Naive thymus-derived CD8-positive, alpha-beta T cell (primary cell): ENCODE measurements at regions not wholly inside any gene's neighbourhood (a gene's known extent, or its start where the extent isn't known, plus 50 kb on each side); places are given as distances from the start of the nearest gene placed in this dataset.
A peak's percentile ranks its signal among the peaks of the same experiment; 100 is the strongest.
"Not testable (repeated sequence)": the region's sequence is repeated elsewhere in the genome, so short reads cannot be mapped to it uniquely, and the experiment has no call there.

Experiments
- ATAC-seq, 2 donors: fragments of 150-1000 bp; cut with Tn5 transposase in 1 of 2; sonication (Bioruptor Pico), chemical (Tn5 transposase) in 1 of 2; 1 replicate in 1 of 2; 2 replicates in 1 of 2; pipeline ENCODE4 v1.10.0; 2021; ENCODE audit warnings: mild to moderate bottlenecking in 2 of 2, moderate library complexity in 2 of 2
- POLR2A ChIA-PET: fragments of 350-600 bp; sonication (Branson Sonifier 250); formaldehyde crosslinking; loops from one replicate; lab custom pipeline; 2021; ENCODE audit warnings: antibody characterized with exemption; lab: Charles Lee
- DNase-seq, 10 donors: peaks; one replicate each; pipeline versions ENCODE4 v3.0.0 to v3.0.0-alpha.2; 2020 to 2022
- H3K27ac Mint-ChIP-seq, 10 donors: one replicate each; pipeline ENCODE4 v1.8.0; 2020 to 2022; ENCODE audit warnings: mild to moderate bottlenecking in 10 of 10, mixed read lengths in 10 of 10, moderate library complexity in 4 of 10, inconsistent platforms in 1 of 10
- H3K27me3 Mint-ChIP-seq, 5 donors: one replicate each; pipeline ENCODE4 v1.8.0; 2021 to 2022; ENCODE audit warnings: mixed read lengths in 5 of 5
- H3K36me3 Mint-ChIP-seq, 3 donors: one replicate each; pipeline ENCODE4 v1.8.0; 2020 to 2022; ENCODE audit warnings: mixed read lengths in 3 of 3, mild to moderate bottlenecking in 2 of 3, inconsistent platforms in 1 of 3
- H3K4me1 Mint-ChIP-seq, 4 donors: one replicate each; pipeline ENCODE4 v1.8.0; 2021 to 2022; ENCODE audit warnings: mixed read lengths in 4 of 4
- H3K4me3 Mint-ChIP-seq, 10 donors: one replicate each; pipeline ENCODE4 v1.8.0; 2020 to 2022; ENCODE audit warnings: mild to moderate bottlenecking in 10 of 10, mixed read lengths in 10 of 10, moderate library complexity in 6 of 10, inconsistent platforms in 1 of 10
- H3K9me3 Mint-ChIP-seq, 9 donors: one replicate each; pipeline ENCODE4 v1.8.0; 2020 to 2022; ENCODE audit warnings: mixed read lengths in 9 of 9, mild to moderate bottlenecking in 3 of 9, inconsistent platforms in 1 of 9, moderate library complexity in 1 of 9

DNA sequence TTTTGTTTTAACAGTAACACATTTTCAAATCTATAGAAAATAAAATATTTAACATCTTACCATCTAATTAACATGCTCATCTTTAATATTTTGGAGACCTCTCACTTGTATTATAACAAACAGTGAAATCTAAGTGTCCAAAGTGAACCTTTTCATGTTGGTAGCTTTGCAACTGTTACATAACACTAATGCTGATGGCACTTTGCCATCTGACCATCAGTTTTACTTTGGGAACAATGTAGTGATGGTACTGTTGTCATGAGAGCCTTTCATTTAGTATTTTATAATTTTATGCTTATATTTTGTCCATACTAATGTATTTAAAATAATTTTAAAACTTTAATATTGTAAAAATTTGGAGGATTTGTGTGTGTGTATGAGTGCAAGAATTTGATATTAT, 1017.0 kb upstream of the KCND2 start:
- DNase-seq (no peak), ATAC-seq (no peak)
- H3K27me3 Mint-ChIP-seq: no peaks in the 10 kb centered on the region
- H3K27ac Mint-ChIP-seq: no peak overlapping the region
- H3K4me1 Mint-ChIP-seq: no peaks in the 10 kb centered on the region
- POLR2A ChIA-PET: no interaction called here
- no peak overlapping the region for H3K4me3 Mint-ChIP-seq
- no peaks in the 10 kb centered on the region for H3K36me3 Mint-ChIP-seq
- H3K9me3 Mint-ChIP-seq: peaks cover 0 to 5% (median 0%) of the 10 kb centered on the region in 9 donors

DNA sequence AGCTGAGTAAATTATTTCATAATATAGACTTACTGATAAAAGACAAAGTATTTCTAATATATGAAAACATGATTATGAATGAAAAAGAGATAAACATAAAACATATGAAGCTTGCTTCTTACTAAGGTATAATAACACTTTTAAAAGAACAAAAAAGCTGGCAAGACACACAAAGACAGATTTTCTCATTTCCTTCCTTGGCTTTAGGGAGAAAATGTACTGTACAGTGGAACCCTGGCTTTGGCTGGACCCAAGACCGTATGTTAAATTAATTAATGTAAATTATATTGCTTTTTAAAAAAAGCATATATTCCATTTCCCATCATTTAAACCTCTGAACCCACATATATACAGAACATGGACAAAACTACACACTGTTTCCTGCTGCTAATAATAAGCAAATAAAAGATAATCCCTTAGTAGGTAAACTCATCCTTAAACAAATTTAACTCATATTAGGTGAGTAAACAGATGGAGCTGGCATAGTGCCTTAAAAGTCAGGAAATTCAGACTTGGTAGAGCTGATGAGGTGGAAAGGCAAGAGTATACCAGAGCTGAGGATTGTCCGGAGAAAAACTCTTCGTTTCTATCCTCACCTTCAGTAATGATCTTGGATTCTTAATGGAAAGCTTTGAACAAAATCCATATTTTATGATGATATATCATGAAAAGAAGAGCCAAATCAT, 1016.4 kb upstream of the KCND2 start:
- no peak for ATAC-seq
- Mint-ChIP-seq H3K27me3 (no peaks in the 10 kb centered on the region), H3K36me3 (no peaks in the 10 kb centered on the region), H3K4me1 (no peaks in the 10 kb centered on the region), H3K9me3 (peaks cover 0 to 5% (median 0%) of the 10 kb centered on the region in 9 donors), H3K4me3 (no peak overlapping the region), H3K27ac (no peak overlapping the region)
- POLR2A ChIA-PET: no interaction called here
- DNase-seq: no peak

GRCh38 chr7:119266790-119267189, 1006.2 kb upstream of the KCND2 start:
- ATAC-seq, H3K36me3 Mint-ChIP-seq, DNase-seq, POLR2A ChIA-PET, H3K27ac Mint-ChIP-seq, H3K4me3 Mint-ChIP-seq, H3K27me3 Mint-ChIP-seq, H3K4me1 Mint-ChIP-seq: not testable (repeated sequence)
- H3K9me3 Mint-ChIP-seq: peaks cover 0 to 30% (median 7%) of the 10 kb centered on the region in 9 donors

DNA sequence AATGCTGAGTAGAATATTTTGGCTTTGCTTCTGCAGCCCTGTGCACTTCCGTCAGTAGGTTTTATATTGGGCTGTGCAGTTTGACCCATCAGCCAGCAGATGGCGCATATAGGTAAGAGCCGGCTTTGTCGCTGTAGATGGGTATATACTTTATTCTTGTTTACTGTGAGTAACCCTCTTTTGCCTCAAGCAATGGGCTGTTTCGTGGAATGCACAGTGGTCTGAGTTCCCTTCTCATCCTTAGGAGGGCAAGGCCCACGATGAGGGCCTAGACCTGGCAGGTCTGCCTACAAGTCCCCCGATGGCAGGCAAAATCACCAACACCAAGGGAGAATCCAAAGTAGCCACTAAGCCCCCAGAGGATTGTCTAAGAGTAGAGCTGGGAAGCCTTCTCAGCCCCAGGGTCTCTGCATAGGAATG, 1002.9 kb upstream of the KCND2 start:
- no peak for ATAC-seq
- Mint-ChIP-seq H3K27me3 (no peaks in the 10 kb centered on the region), H3K4me1 (no peaks in the 10 kb centered on the region), H3K27ac (no peak overlapping the region), H3K36me3 (no peaks in the 10 kb centered on the region), H3K4me3 (no peak overlapping the region), H3K9me3 (peaks cover 0 to 19% (median 3%) of the 10 kb centered on the region in 9 donors)
- DNase-seq: peak in 2 of 10 donors; percentile 1 to 14
- POLR2A ChIA-PET: no interaction called here

GRCh38 chr7:119270644-119271043, 1002.3 kb upstream of the KCND2 start:
- Mint-ChIP-seq H3K9me3 (peaks cover 0 to 19% (median 3%) of the 10 kb centered on the region in 9 donors), H3K4me3 (no peak overlapping the region), H3K36me3 (no peaks in the 10 kb centered on the region), H3K27me3 (no peaks in the 10 kb centered on the region), H3K4me1 (no peaks in the 10 kb centered on the region), H3K27ac (no peak overlapping the region)
- POLR2A ChIA-PET: no interaction called here
- no peak for DNase-seq
- no peak for ATAC-seq

DNA sequence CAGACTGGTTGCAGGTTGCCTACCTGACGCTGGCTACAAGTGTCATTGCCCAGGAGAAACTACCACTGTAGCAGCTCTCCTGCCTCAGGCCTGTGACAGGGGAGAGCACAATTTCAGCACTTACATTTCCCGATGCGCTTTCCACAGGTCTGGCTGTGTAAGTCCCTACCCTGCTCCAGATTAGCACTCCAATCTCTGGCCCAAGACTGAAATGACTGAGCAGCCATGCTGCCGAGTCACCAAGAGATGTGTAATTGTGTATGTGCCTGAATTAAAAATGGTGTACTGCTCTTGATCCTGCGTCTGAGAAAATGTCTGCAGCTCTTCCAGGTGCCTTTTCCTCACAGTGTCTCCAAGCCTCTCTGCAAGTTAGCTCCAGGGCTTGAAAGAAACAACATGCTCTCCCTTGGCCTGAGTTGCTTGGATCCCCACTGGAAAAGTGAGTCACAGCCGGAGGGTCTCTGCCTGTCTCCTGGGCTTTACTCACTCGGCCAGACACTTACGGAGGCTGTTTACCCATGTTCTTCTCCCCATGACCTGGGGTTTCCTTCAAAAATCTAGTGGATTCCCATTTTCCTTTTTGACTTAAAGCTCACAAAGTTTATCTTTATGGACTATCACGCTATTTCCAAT, 1001.7 kb upstream of the KCND2 start:
- no peaks in the 10 kb centered on the region for H3K27me3 Mint-ChIP-seq
- H3K27ac Mint-ChIP-seq: no peak overlapping the region
- H3K9me3 Mint-ChIP-seq: peaks cover 0 to 19% (median 2%) of the 10 kb centered on the region in 9 donors
- no peak for ATAC-seq
- H3K4me3 Mint-ChIP-seq: no peak overlapping the region
- DNase-seq: no peak
- no peaks in the 10 kb centered on the region for H3K36me3 Mint-ChIP-seq
- POLR2A ChIA-PET: no interaction called here
- H3K4me1 Mint-ChIP-seq: no peaks in the 10 kb centered on the region

DNA sequence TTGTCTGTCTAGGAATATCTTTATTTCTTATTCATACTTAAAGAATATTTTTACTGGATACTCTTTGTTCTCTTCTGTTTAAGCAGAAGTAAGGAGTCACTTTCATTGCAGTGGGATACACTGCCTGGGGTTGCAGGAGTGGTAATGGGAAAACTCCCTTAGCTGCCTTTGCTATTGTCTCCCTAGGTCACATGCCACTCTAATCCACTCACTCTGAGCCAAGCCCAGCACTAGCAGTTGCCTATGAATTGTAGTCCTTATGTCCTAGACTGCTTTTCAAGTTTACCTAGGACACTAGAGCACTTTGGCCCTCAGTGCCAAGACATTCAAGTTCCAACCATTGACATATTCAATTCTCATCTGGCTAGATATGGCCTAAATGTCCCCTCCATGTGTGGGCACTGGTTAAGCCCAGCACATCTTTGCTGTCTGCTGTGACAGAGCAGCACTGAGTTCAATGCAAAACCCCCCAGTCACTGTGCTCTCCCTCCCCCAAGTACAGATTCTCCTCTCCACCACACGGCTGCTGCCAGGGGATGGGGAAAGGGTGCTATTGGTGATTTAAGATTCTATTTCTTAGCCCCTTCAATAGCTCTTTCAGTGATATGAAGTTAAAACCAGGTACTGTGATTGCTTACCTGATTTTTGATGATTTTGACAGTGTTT, 991.7 kb upstream of the KCND2 start:
- Mint-ChIP-seq H3K36me3 (no peaks in the 10 kb centered on the region), H3K4me3 (no peak overlapping the region), H3K4me1 (no peaks in the 10 kb centered on the region), H3K9me3 (peaks cover 0 to 28% (median 3%) of the 10 kb centered on the region in 9 donors), H3K27ac (no peak overlapping the region), H3K27me3 (no peaks in the 10 kb centered on the region)
- no peak for ATAC-seq
- no peak for DNase-seq
- POLR2A ChIA-PET: no interaction called here

DNA sequence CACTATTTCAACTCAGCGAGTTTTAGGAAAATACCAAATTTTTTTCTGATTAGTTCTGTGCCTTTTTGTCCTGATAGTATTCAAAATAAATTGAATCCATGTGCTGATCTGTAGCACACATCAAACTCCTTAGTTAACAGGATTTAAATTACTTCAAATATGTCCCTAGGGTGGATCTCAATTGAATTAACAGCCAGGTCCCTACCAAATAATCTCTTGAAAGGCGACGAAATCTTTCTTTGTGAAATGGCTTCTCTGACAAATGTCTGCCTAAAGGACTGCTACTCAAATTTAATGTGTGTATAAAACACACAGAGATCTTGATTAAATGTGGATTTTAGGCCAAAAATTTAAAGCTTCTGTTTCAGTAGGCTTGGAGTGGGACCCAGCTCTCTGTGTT, 989.6 kb upstream of the KCND2 start:
- ATAC-seq (no peak), DNase-seq (no peak)

DNA sequence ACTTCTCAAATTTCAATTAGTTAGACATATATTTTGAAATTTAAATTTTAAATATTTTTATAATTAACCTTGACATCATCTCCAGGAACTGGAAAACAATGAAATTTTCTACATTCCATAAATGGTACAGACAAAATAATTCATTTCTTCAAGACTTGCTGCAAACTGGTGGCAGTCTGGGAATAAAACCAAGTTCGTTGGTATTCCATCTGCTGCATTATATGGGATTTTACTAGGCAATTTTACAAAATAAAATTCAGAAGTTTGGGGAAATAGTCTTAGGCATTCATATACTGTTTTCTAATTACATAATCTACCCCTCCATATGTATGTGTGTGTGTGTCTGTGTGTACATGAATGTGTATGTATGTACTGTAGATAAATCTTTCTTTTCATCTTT, 984.6 kb upstream of the KCND2 start:
- POLR2A ChIA-PET: no interaction called here
- Mint-ChIP-seq H3K4me1 (no peaks in the 10 kb centered on the region), H3K36me3 (no peaks in the 10 kb centered on the region), H3K27ac (no peak overlapping the region), H3K4me3 (no peak overlapping the region), H3K27me3 (no peaks in the 10 kb centered on the region), H3K9me3 (peaks cover 0 to 17% (median 1%) of the 10 kb centered on the region in 9 donors)
- DNase-seq: no peak
- no peak for ATAC-seq

More for the DNA sequence above, 989.6 kb upstream of the KCND2 start:
- Mint-ChIP-seq H3K9me3 (peaks cover 0 to 28% (median 2%) of the 10 kb centered on the region in 9 donors), H3K27me3 (no peaks in the 10 kb centered on the region), H3K27ac (no peak overlapping the region), H3K4me1 (no peaks in the 10 kb centered on the region), H3K36me3 (no peaks in the 10 kb centered on the region), H3K4me3 (no peak overlapping the region)
- POLR2A ChIA-PET: no interaction called here

DNA sequence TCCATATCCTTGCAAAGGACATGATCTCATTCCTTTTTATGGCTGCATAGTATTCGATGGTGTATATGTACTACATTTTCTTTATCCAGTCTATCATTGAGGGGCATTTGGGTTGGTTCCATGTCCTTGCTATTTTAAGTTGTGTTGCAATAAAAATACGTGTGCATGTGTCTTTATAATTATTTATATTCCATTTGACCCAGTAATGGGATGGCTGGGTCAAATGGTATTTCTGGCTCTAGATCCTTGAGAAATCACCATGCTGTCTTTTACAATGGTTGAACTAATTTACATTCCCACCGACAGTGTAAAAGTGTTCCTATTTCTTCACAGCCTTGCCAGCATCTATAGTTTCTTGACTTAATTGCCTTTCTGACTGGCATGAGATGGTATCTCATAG, 972.6 kb upstream of the KCND2 start:
- H3K27me3 Mint-ChIP-seq, ATAC-seq, DNase-seq, H3K36me3 Mint-ChIP-seq, POLR2A ChIA-PET, H3K27ac Mint-ChIP-seq, H3K4me1 Mint-ChIP-seq, H3K4me3 Mint-ChIP-seq: not testable (repeated sequence)
- peaks cover 0 to 20% (median 5%) of the 10 kb centered on the region in 9 donors for H3K9me3 Mint-ChIP-seq

DNA sequence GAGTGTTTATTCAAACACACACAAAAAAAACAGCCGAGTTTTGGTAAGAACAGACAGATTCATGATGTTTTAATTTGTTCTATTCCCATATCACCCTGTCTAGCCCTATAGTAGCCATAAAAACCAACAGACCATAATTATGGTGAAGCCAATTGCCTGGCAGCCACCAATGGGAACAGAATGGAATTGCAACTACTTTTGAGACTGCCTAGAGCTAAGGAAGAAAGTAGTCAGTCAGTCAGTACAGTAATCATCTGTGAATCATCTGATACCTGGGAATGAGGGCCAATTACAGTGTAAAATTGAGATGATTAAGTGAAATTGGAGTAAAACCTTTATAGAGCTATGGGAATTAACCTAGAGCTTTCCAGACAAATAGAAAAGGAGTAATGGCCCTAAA, 952.7 kb upstream of the KCND2 start:
- H3K36me3 Mint-ChIP-seq: no peaks in the 10 kb centered on the region
- no peaks in the 10 kb centered on the region for H3K4me1 Mint-ChIP-seq
- ATAC-seq: no peak
- H3K9me3 Mint-ChIP-seq: peaks cover 0 to 20% (median 5%) of the 10 kb centered on the region in 9 donors
- no peak overlapping the region for H3K27ac Mint-ChIP-seq
- DNase-seq: no peak
- H3K27me3 Mint-ChIP-seq: no peaks in the 10 kb centered on the region
- H3K4me3 Mint-ChIP-seq: no peak overlapping the region
- POLR2A ChIA-PET: no interaction called here

- POLR2A ChIA-PET: no interaction called here
- peaks cover 0 to 20% (median 9%) of the 10 kb centered on the region in 9 donors for H3K9me3 Mint-ChIP-seq
- no peaks in the 10 kb centered on the region for H3K4me1 Mint-ChIP-seq
- H3K27me3 Mint-ChIP-seq: no peaks in the 10 kb centered on the region
- H3K27ac Mint-ChIP-seq: no peak overlapping the region
- no peaks in the 10 kb centered on the region for H3K36me3 Mint-ChIP-seq
- DNase-seq (no peak), ATAC-seq (no peak)
- H3K4me3 Mint-ChIP-seq: no peak overlapping the region
Observed at GRCh38 chr7:119329715-119330114, 943.3 kb upstream of the KCND2 start.

- Mint-ChIP-seq H3K9me3 (peaks cover 0 to 21% (median 3%) of the 10 kb centered on the region in 9 donors), H3K36me3 (no peaks in the 10 kb centered on the region), H3K27me3 (no peaks in the 10 kb centered on the region), H3K4me3 (no peak overlapping the region), H3K4me1 (no peaks in the 10 kb centered on the region), H3K27ac (no peak overlapping the region)
- POLR2A ChIA-PET: no interaction called here
- no peak for DNase-seq
- ATAC-seq: no peak
Observed at GRCh38 chr7:119335405-119335804, 937.6 kb upstream of the KCND2 start.
